ENCODE measurements at regions not wholly inside any gene's neighbourhood (a gene's known extent, or its start where the extent isn't known, plus 50 kb on each side); places are given as distances from the start of the nearest gene placed in this dataset.
"Not testable (repeated sequence)": the region's sequence is repeated elsewhere in the genome, so short reads cannot be mapped to it uniquely, and the experiment has no call there.

- not testable (repeated sequence) for H3K27me3 Mint-ChIP-seq; H3K36me3 Mint-ChIP-seq; DNase-seq (ENCODE audit: low spot score); H3K9me3 Mint-ChIP-seq; H3K4me1 Mint-ChIP-seq (ENCODE audit: low read depth in 2 of 2); H3K4me3 Mint-ChIP-seq; H3K27ac Mint-ChIP-seq; ATAC-seq
Observed at GRCh38 chr11:96585944-96586880, 196.4 kb downstream of the JRKL start.

- H3K4me1 Mint-ChIP-seq (ENCODE audit: low read depth in 2 of 2); DNase-seq (ENCODE audit: low spot score); ATAC-seq; H3K36me3 Mint-ChIP-seq; H3K4me3 Mint-ChIP-seq; H3K27ac Mint-ChIP-seq; H3K27me3 Mint-ChIP-seq: not testable (repeated sequence)
- peaks cover 13% of the 10 kb centered on the region for H3K9me3 Mint-ChIP-seq
Observed at GRCh38 chr11:96588793-96589192, 199.0 kb downstream of the JRKL start.

GRCh38 chr11:96595011-96595410 is 205.2 kb downstream of the JRKL start:
- H3K27ac Mint-ChIP-seq, result no peak overlapping the region
- no peaks in the 10 kb centered on the region for H3K27me3 Mint-ChIP-seq
- H3K36me3 Mint-ChIP-seq, result no peaks in the 10 kb centered on the region
- ATAC-seq, result no peak
- H3K4me1 Mint-ChIP-seq (ENCODE audit: low read depth in 2 of 2), result no peaks in the 10 kb centered on the region
- no peak for DNase-seq (ENCODE audit: low spot score)
- peaks cover 11% of the 10 kb centered on the region for H3K9me3 Mint-ChIP-seq
- no peak overlapping the region for H3K4me3 Mint-ChIP-seq

GRCh38 chr11:96607864-96608558 is 218.2 kb downstream of the JRKL start:
- Mint-ChIP-seq H3K36me3 (no peaks in the 10 kb centered on the region), H3K4me3 (no peak overlapping the region), H3K27me3 (no peaks in the 10 kb centered on the region), H3K9me3 (peaks cover 7% of the 10 kb centered on the region), H3K4me1 (ENCODE audit: low read depth in 2 of 2) (no peaks in the 10 kb centered on the region), H3K27ac (no peak overlapping the region)
- no peak for DNase-seq (ENCODE audit: low spot score)
- no peak for ATAC-seq

- no peak for ATAC-seq
- no peak overlapping the region for H3K27ac Mint-ChIP-seq
- peaks cover 16% of the 10 kb centered on the region for H3K9me3 Mint-ChIP-seq
- H3K27me3 Mint-ChIP-seq, result no peaks in the 10 kb centered on the region
- no peak for DNase-seq (ENCODE audit: low spot score)
- no peak overlapping the region for H3K4me3 Mint-ChIP-seq
- no peaks in the 10 kb centered on the region for H3K36me3 Mint-ChIP-seq
- H3K4me1 Mint-ChIP-seq (ENCODE audit: low read depth in 2 of 2), result no peaks in the 10 kb centered on the region
Observed at GRCh38 chr11:96614101-96614500, 224.3 kb downstream of the JRKL start.

- Mint-ChIP-seq H3K36me3 (no peaks in the 10 kb centered on the region), H3K27me3 (no peaks in the 10 kb centered on the region), H3K4me3 (no peak overlapping the region), H3K9me3 (peaks cover 16% of the 10 kb centered on the region), H3K4me1 (ENCODE audit: low read depth in 2 of 2) (no peaks in the 10 kb centered on the region), H3K27ac (no peak overlapping the region)
- no peak for DNase-seq (ENCODE audit: low spot score)
- ATAC-seq, result no peak
Observed at GRCh38 chr11:96614846-96615245, 225.0 kb downstream of the JRKL start.

- no peaks in the 10 kb centered on the region for H3K9me3 Mint-ChIP-seq
- H3K27ac Mint-ChIP-seq, result no peak overlapping the region
- no peak overlapping the region for H3K4me3 Mint-ChIP-seq
- H3K36me3 Mint-ChIP-seq, result no peaks in the 10 kb centered on the region
- ATAC-seq, result no peak
- no peak for DNase-seq (ENCODE audit: low spot score)
- H3K27me3 Mint-ChIP-seq, result no peaks in the 10 kb centered on the region
- H3K4me1 Mint-ChIP-seq (ENCODE audit: low read depth in 2 of 2), result no peaks in the 10 kb centered on the region
Observed at GRCh38 chr11:96620464-96621044, 230.7 kb downstream of the JRKL start.

GRCh38 chr11:96621161-96621560 is 231.3 kb downstream of the JRKL start:
- Mint-ChIP-seq H3K4me3 (no peak overlapping the region), H3K27me3 (no peaks in the 10 kb centered on the region), H3K27ac (no peak overlapping the region), H3K4me1 (ENCODE audit: low read depth in 2 of 2) (no peaks in the 10 kb centered on the region), H3K36me3 (no peaks in the 10 kb centered on the region), H3K9me3 (peaks cover 3% of the 10 kb centered on the region)
- no peak for ATAC-seq
- no peak for DNase-seq (ENCODE audit: low spot score)

GRCh38 chr11:96622026-96622634 is 232.3 kb downstream of the JRKL start:
- Mint-ChIP-seq H3K4me1 (ENCODE audit: low read depth in 2 of 2) (no peaks in the 10 kb centered on the region), H3K4me3 (no peak overlapping the region), H3K36me3 (no peaks in the 10 kb centered on the region), H3K9me3 (peaks cover 4% of the 10 kb centered on the region), H3K27ac (no peak overlapping the region), H3K27me3 (no peaks in the 10 kb centered on the region)
- DNase-seq (ENCODE audit: low spot score) (no peak), ATAC-seq (no peak)

GRCh38 chr11:96624126-96624525 is 234.3 kb downstream of the JRKL start:
- no peak for DNase-seq (ENCODE audit: low spot score)
- H3K27ac Mint-ChIP-seq, result no peak overlapping the region
- peaks cover 4% of the 10 kb centered on the region for H3K9me3 Mint-ChIP-seq
- H3K4me3 Mint-ChIP-seq, result no peak overlapping the region
- ATAC-seq, result no peak
- H3K36me3 Mint-ChIP-seq, result no peaks in the 10 kb centered on the region
- H3K4me1 Mint-ChIP-seq (ENCODE audit: low read depth in 2 of 2), result no peaks in the 10 kb centered on the region
- H3K27me3 Mint-ChIP-seq, result no peaks in the 10 kb centered on the region

- Mint-ChIP-seq H3K27ac (no peak overlapping the region), H3K27me3 (no peaks in the 10 kb centered on the region), H3K36me3 (peaks cover 4% of the 10 kb centered on the region), H3K4me3 (no peak overlapping the region), H3K9me3 (peaks cover 18% of the 10 kb centered on the region), H3K4me1 (ENCODE audit: low read depth in 2 of 2) (no peaks in the 10 kb centered on the region)
- no peak for DNase-seq (ENCODE audit: low spot score)
- no peak for ATAC-seq
Observed at GRCh38 chr11:96627376-96627775, 237.6 kb downstream of the JRKL start.

- H3K27me3 Mint-ChIP-seq, result no peaks in the 10 kb centered on the region
- ATAC-seq (no peak), DNase-seq (ENCODE audit: low spot score) (no peak)
- no peak overlapping the region for H3K4me3 Mint-ChIP-seq
- peaks cover 13% of the 10 kb centered on the region for H3K9me3 Mint-ChIP-seq
- no peaks in the 10 kb centered on the region for H3K4me1 Mint-ChIP-seq (ENCODE audit: low read depth in 2 of 2)
- H3K27ac Mint-ChIP-seq, result no peak overlapping the region
- H3K36me3 Mint-ChIP-seq, result peaks cover under 1% of the 10 kb centered on the region
Observed at GRCh38 chr11:96635655-96636054, 245.8 kb downstream of the JRKL start.

GRCh38 chr11:96641261-96641660 is 251.4 kb downstream of the JRKL start:
- H3K4me1 Mint-ChIP-seq (ENCODE audit: low read depth in 2 of 2), result no peaks in the 10 kb centered on the region
- no peak for ATAC-seq
- no peak overlapping the region for H3K4me3 Mint-ChIP-seq
- H3K9me3 Mint-ChIP-seq, result peaks cover 4% of the 10 kb centered on the region
- H3K27me3 Mint-ChIP-seq, result no peaks in the 10 kb centered on the region
- no peaks in the 10 kb centered on the region for H3K36me3 Mint-ChIP-seq
- DNase-seq (ENCODE audit: low spot score), result no peak
- H3K27ac Mint-ChIP-seq, result no peak overlapping the region

GRCh38 chr11:96642583-96642982 is 252.8 kb downstream of the JRKL start:
- H3K36me3 Mint-ChIP-seq, result no peaks in the 10 kb centered on the region
- ATAC-seq, result no peak
- no peaks in the 10 kb centered on the region for H3K4me1 Mint-ChIP-seq (ENCODE audit: low read depth in 2 of 2)
- no peak overlapping the region for H3K4me3 Mint-ChIP-seq
- no peaks in the 10 kb centered on the region for H3K27me3 Mint-ChIP-seq
- DNase-seq (ENCODE audit: low spot score), result no peak
- H3K27ac Mint-ChIP-seq, result no peak overlapping the region
- H3K9me3 Mint-ChIP-seq, result peaks cover 4% of the 10 kb centered on the region
